ENCODE measurements at regions not wholly inside any gene's neighbourhood (a gene's known extent, or its start where the extent isn't known, plus 50 kb on each side); places are given as distances from the start of the nearest gene placed in this dataset.

- no peak for DNase-seq
Observed at GRCh38 chr2:204049635-204050034, 113.1 kb downstream of the ICOS start.

- no peak for DNase-seq
Observed at GRCh38 chr2:204050681-204051080, 114.1 kb downstream of the ICOS start.

GRCh38 chr2:204051476-204051875, 114.9 kb downstream of the ICOS start:
- DNase-seq = no peak

GRCh38 chr2:204051984-204052556, 115.5 kb downstream of the ICOS start:
- no peak for DNase-seq

GRCh38 chr2:204059016-204059415, 122.5 kb downstream of the ICOS start:
- DNase-seq = no peak

- no peak for DNase-seq
Observed at GRCh38 chr2:204060841-204061240, 124.3 kb downstream of the ICOS start.

GRCh38 chr2:204061241-204061640, 124.7 kb downstream of the ICOS start:
- no peak for DNase-seq

- no peak for DNase-seq
Observed at GRCh38 chr2:204064119-204064518, 127.6 kb downstream of the ICOS start.

GRCh38 chr2:204065566-204065965, 129.0 kb downstream of the ICOS start:
- no peak for DNase-seq

- DNase-seq = no peak
Observed at GRCh38 chr2:204066051-204066450, 129.5 kb downstream of the ICOS start.

- DNase-seq = no peak
Observed at GRCh38 chr2:204069804-204070203, 133.2 kb downstream of the ICOS start.

- peak; percentile 40 for DNase-seq
Observed at GRCh38 chr2:204072443-204073324, 136.1 kb downstream of the ICOS start.

- DNase-seq = no peak
Observed at GRCh38 chr2:204074456-204074855, 137.9 kb downstream of the ICOS start.

GRCh38 chr2:204078003-204078698, 141.6 kb downstream of the ICOS start:
- no peak for DNase-seq

GRCh38 chr2:204081487-204082425, 145.2 kb downstream of the ICOS start:
- no peak for DNase-seq

- DNase-seq = no peak
Observed at GRCh38 chr2:204086167-204086566, 149.6 kb downstream of the ICOS start.

GRCh38 chr2:204089105-204089504, 152.5 kb downstream of the ICOS start:
- no peak for DNase-seq

- DNase-seq = no peak
Observed at GRCh38 chr2:204089574-204089973, 153.0 kb downstream of the ICOS start.

GRCh38 chr2:204090021-204090420, 153.5 kb downstream of the ICOS start:
- DNase-seq = no peak

GRCh38 chr2:204104811-204105210, 168.2 kb downstream of the ICOS start:
- DNase-seq = no peak

GRCh38 chr2:204108330-204108751, 171.8 kb downstream of the ICOS start:
- DNase-seq = no peak

- no peak for DNase-seq
Observed at GRCh38 chr2:204108781-204109295, 172.3 kb downstream of the ICOS start.
